ENCODE measurements at regions not wholly inside any gene's neighbourhood (a gene's known extent, or its start where the extent isn't known, plus 50 kb on each side); places are given as distances from the start of the nearest gene placed in this dataset.

- H3K9me3 ChIP-seq, result no peaks in the 10 kb centered on the region
- no peaks in the 10 kb centered on the region for H3K36me3 ChIP-seq
- no peaks in the 10 kb centered on the region for H3K27me3 ChIP-seq
- no peak overlapping the region for H3K4me3 ChIP-seq (ENCODE audit: low read depth in 1 of 2, low read length in 1 of 2)
- TF ChIP-seq CTCF (IDR thresholded peaks at IDR 0.05), result no peak
- no peak overlapping the region for H3K27ac ChIP-seq
- H3K4me1 ChIP-seq (ENCODE audit: control insufficient read depth in 1 of 2, insufficient read depth in 1 of 2, low read depth in 1 of 2, low read length in 1 of 2), result no peaks in the 10 kb centered on the region
These were observed 137.4 kb upstream of the POU1F1 start for GRCh38 chr3:87413814-87414213.

- H3K9me3 ChIP-seq, result no peaks in the 10 kb centered on the region
- no peaks in the 10 kb centered on the region for H3K4me1 ChIP-seq (ENCODE audit: control insufficient read depth in 1 of 2, insufficient read depth in 1 of 2, low read depth in 1 of 2, low read length in 1 of 2)
- H3K36me3 ChIP-seq, result no peaks in the 10 kb centered on the region
- no peak overlapping the region for H3K4me3 ChIP-seq (ENCODE audit: low read depth in 1 of 2, low read length in 1 of 2)
- no peak for TF ChIP-seq CTCF (IDR thresholded peaks at IDR 0.05)
- no peak overlapping the region for H3K27ac ChIP-seq
- no peaks in the 10 kb centered on the region for H3K27me3 ChIP-seq
These were observed 133.7 kb upstream of the POU1F1 start for GRCh38 chr3:87410110-87410509.

- TF ChIP-seq CTCF (IDR thresholded peaks at IDR 0.05), result no peak
- no peaks in the 10 kb centered on the region for H3K36me3 ChIP-seq
- H3K27me3 ChIP-seq, result no peaks in the 10 kb centered on the region
- no peak overlapping the region for H3K4me3 ChIP-seq (ENCODE audit: low read depth in 1 of 2, low read length in 1 of 2)
- no peaks in the 10 kb centered on the region for H3K4me1 ChIP-seq (ENCODE audit: control insufficient read depth in 1 of 2, insufficient read depth in 1 of 2, low read depth in 1 of 2, low read length in 1 of 2)
- no peaks in the 10 kb centered on the region for H3K9me3 ChIP-seq
- no peak overlapping the region for H3K27ac ChIP-seq
These were observed 121.9 kb upstream of the POU1F1 start for GRCh38 chr3:87398168-87398801.

- H3K9me3 ChIP-seq, result no peaks in the 10 kb centered on the region
- no peaks in the 10 kb centered on the region for H3K27me3 ChIP-seq
- TF ChIP-seq CTCF (IDR thresholded peaks at IDR 0.05), result no peak
- H3K4me1 ChIP-seq (ENCODE audit: control insufficient read depth in 1 of 2, insufficient read depth in 1 of 2, low read depth in 1 of 2, low read length in 1 of 2), result no peaks in the 10 kb centered on the region
- no peaks in the 10 kb centered on the region for H3K36me3 ChIP-seq
- no peak overlapping the region for H3K27ac ChIP-seq
- H3K4me3 ChIP-seq (ENCODE audit: low read depth in 1 of 2, low read length in 1 of 2), result no peak overlapping the region
These were observed 120.8 kb upstream of the POU1F1 start for GRCh38 chr3:87397211-87397610.

- no peak overlapping the region for H3K27ac ChIP-seq
- no peak overlapping the region for H3K4me3 ChIP-seq (ENCODE audit: low read depth in 1 of 2, low read length in 1 of 2)
- H3K27me3 ChIP-seq, result no peaks in the 10 kb centered on the region
- no peaks in the 10 kb centered on the region for H3K4me1 ChIP-seq (ENCODE audit: control insufficient read depth in 1 of 2, insufficient read depth in 1 of 2, low read depth in 1 of 2, low read length in 1 of 2)
- H3K36me3 ChIP-seq, result no peaks in the 10 kb centered on the region
- H3K9me3 ChIP-seq, result no peaks in the 10 kb centered on the region
- no peak for TF ChIP-seq CTCF (IDR thresholded peaks at IDR 0.05)
These were observed 114.4 kb upstream of the POU1F1 start for GRCh38 chr3:87390821-87391220.

- Histone ChIP-seq H3K27ac (no peak overlapping the region), H3K9me3 (no peaks in the 10 kb centered on the region), H3K36me3 (no peaks in the 10 kb centered on the region), H3K4me3 (ENCODE audit: low read depth in 1 of 2, low read length in 1 of 2) (no peak overlapping the region), H3K4me1 (ENCODE audit: control insufficient read depth in 1 of 2, insufficient read depth in 1 of 2, low read depth in 1 of 2, low read length in 1 of 2) (no peaks in the 10 kb centered on the region), H3K27me3 (no peaks in the 10 kb centered on the region)
- TF ChIP-seq CTCF (IDR thresholded peaks at IDR 0.05), result no peak
These were observed 114.0 kb upstream of the POU1F1 start for GRCh38 chr3:87390353-87390752.
